KMS-11 (cell line): ENCODE measurements at regions not wholly inside any gene's neighbourhood (a gene's known extent, or its start where the extent isn't known, plus 50 kb on each side); places are given as distances from the start of the nearest gene placed in this dataset.

Experiments used
- H2AFZ ChIP-seq: fragments of 200-600 bp; sonication (generic); 2 replicates; pipeline ENCODE4 v1.6.1; 2016; ENCODE audit warnings: antibody characterized with exemption, mixed run types, low read depth
- H3K27ac ChIP-seq: fragments of 200-600 bp; sonication (generic); 2 replicates; pipeline ENCODE4 v1.6.1; 2016; ENCODE audit warnings: mild to moderate bottlenecking, mixed run types
- H3K27me3 ChIP-seq: fragments of 200-600 bp; sonication (generic); 2 replicates; pipeline ENCODE4 v1.6.1; 2017; ENCODE audit warnings: mild to moderate bottlenecking, low read depth, mixed run types, moderate library complexity; ENCODE audit not compliant: insufficient read depth
- H3K36me3 ChIP-seq: fragments of 200-600 bp; sonication (generic); 2 replicates; pipeline ENCODE4 v1.6.1; 2017; ENCODE audit warnings: mild to moderate bottlenecking, mixed run types; ENCODE audit not compliant: insufficient read depth
- H3K4me1 ChIP-seq: fragments of 200-600 bp; sonication (generic); 2 replicates; pipeline ENCODE4 v1.6.1; 2016; ENCODE audit warnings: mild to moderate bottlenecking, low read depth, mixed run types; ENCODE audit not compliant: poor library complexity, severe bottlenecking
- H3K4me2 ChIP-seq: fragments of 200-600 bp; sonication (generic); 2 replicates; pipeline ENCODE4 v1.7.0; 2016; ENCODE audit warnings: mild to moderate bottlenecking, mixed run types
- H3K4me3 ChIP-seq: fragments of 200-600 bp; sonication (generic); IDR thresholded peaks from 2 replicates; pipeline ENCODE4 v1.6.1; 2017; ENCODE audit warnings: low read depth, low read length, mixed read lengths; ENCODE audit not compliant: insufficient read depth
- H3K79me2 ChIP-seq: fragments of 200-600 bp; sonication (generic); 2 replicates; pipeline ENCODE4 v1.6.1; 2016; ENCODE audit warnings: low read depth, mixed run types; ENCODE audit not compliant: insufficient read depth
- H3K9ac ChIP-seq: fragments of 200-600 bp; sonication (generic); 2 replicates; pipeline ENCODE4 v1.6.1; 2016; ENCODE audit warnings: mild to moderate bottlenecking, mixed run types
- H4K20me1 ChIP-seq: fragments of 200-600 bp; sonication (generic); 2 replicates; pipeline ENCODE4 v1.6.1; 2016; ENCODE audit warnings: mild to moderate bottlenecking, mixed run types; ENCODE audit not compliant: insufficient read depth
- TF ChIP-seq, protein P1 (sequence below): fragments of 200-600 bp; sonication (generic); conservative IDR thresholded peaks from 2 replicates; pipeline ENCODE4 v1.6.1; 2017; ENCODE audit warnings: low read depth, mild to moderate bottlenecking, antibody characterized with exemption, low read length, moderate library complexity, mixed read lengths

DNA sequence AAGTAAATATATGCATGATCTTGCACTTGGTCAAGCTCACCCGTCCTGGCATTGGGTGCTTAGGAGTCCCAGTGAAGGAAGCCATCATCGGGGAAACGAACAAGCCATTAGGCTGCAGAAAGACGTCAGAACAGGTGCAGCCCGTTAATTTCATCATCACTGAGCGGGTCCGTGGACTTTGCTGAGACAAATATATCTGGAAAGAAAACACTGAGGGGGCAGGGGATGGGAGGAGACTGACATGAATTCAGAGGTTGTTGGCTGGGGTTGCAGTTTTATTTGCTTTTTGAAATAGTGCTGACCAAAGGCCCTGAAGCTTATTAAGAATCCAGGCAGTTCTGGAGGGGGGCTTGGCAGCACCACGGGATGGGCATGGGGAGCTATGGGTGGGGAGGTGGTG, 207.2 kb downstream of the ENGASE start:
- H3K4me3 ChIP-seq: no peak overlapping the region
- no peak overlapping the region for H3K4me2 ChIP-seq
- TF ChIP-seq, protein P1, sequence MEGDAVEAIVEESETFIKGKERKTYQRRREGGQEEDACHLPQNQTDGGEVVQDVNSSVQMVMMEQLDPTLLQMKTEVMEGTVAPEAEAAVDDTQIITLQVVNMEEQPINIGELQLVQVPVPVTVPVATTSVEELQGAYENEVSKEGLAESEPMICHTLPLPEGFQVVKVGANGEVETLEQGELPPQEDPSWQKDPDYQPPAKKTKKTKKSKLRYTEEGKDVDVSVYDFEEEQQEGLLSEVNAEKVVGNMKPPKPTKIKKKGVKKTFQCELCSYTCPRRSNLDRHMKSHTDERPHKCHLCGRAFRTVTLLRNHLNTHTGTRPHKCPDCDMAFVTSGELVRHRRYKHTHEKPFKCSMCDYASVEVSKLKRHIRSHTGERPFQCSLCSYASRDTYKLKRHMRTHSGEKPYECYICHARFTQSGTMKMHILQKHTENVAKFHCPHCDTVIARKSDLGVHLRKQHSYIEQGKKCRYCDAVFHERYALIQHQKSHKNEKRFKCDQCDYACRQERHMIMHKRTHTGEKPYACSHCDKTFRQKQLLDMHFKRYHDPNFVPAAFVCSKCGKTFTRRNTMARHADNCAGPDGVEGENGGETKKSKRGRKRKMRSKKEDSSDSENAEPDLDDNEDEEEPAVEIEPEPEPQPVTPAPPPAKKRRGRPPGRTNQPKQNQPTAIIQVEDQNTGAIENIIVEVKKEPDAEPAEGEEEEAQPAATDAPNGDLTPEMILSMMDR: no peak
- H3K27ac ChIP-seq: no peak overlapping the region
- H3K27me3 ChIP-seq: peaks cover 95% of the 10 kb centered on the region
- no peaks in the 10 kb centered on the region for H3K36me3 ChIP-seq
- no peaks in the 10 kb centered on the region for H4K20me1 ChIP-seq
- H3K4me1 ChIP-seq: no peaks in the 10 kb centered on the region
- H3K79me2 ChIP-seq: no peaks in the 10 kb centered on the region
- H3K9ac ChIP-seq: no peak overlapping the region
- H2AFZ ChIP-seq: no peak overlapping the region

DNA sequence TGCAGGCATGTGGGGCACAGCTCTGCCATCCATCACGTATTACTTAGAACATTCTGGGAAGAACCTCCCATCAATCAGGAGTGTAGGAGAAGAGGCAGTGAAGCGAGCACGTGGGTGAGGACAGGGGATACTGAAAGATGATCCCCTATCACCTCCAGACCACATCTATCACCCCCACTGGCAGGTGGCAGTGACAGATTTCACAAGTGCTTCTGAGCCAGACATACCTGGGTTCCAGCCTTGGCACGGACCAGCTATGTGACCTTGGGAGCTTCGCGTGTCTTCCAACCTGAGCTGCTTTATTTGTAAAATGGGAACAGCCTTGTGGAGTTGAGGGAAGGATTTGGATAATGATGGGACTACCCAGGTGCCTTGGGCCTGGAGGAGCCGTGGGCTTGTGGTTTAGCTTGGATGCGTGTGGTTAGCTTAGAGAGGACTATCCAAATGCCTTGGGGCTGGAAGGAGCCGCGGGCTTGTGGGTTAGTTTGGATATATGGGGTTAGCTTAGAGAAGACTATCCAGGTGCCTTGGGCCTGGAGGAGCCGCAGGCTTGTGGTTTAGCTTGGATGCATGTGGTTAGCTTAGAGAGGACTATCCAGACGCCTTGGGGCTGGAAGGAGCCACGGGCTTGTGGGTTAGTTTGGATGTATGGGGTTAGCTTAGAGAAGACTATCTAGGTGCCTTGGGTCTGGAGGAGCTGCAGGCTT, 206.4 kb downstream of the ENGASE start:
- H3K27ac ChIP-seq: no peak overlapping the region
- peaks cover 95% of the 10 kb centered on the region for H3K27me3 ChIP-seq
- no peaks in the 10 kb centered on the region for H4K20me1 ChIP-seq
- no peaks in the 10 kb centered on the region for H3K79me2 ChIP-seq
- H3K9ac ChIP-seq: no peak overlapping the region
- no peaks in the 10 kb centered on the region for H3K36me3 ChIP-seq
- no peak overlapping the region for H2AFZ ChIP-seq
- no peak overlapping the region for H3K4me3 ChIP-seq
- TF ChIP-seq, protein P1: no peak
- no peak overlapping the region for H3K4me2 ChIP-seq
- H3K4me1 ChIP-seq: no peaks in the 10 kb centered on the region

DNA sequence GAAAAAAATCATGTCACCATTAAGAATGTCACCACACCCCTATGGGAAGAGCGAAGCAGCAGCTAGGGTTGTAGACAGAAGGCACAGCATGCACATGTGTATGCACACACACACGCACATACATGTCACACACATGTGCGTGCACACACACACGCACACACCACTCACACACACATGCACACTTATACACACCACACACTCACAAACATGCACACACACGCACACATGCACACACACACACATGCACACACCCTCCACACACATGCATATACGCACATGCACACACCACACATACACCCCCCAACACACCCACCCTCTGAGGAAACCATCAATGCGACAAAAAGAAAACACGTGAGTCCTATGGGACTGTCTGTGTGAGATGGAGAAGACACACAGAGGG, 205.4 kb downstream of the ENGASE start:
- Histone ChIP-seq H3K27me3 (peaks cover 89% of the 10 kb centered on the region), H4K20me1 (no peaks in the 10 kb centered on the region), H3K4me3 (no peak overlapping the region), H3K36me3 (no peaks in the 10 kb centered on the region), H2AFZ (no peak overlapping the region), H3K4me2 (no peak overlapping the region), H3K27ac (no peak overlapping the region), H3K4me1 (no peaks in the 10 kb centered on the region), H3K9ac (no peak overlapping the region), H3K79me2 (no peaks in the 10 kb centered on the region)
- TF ChIP-seq, protein P1: no peak

DNA sequence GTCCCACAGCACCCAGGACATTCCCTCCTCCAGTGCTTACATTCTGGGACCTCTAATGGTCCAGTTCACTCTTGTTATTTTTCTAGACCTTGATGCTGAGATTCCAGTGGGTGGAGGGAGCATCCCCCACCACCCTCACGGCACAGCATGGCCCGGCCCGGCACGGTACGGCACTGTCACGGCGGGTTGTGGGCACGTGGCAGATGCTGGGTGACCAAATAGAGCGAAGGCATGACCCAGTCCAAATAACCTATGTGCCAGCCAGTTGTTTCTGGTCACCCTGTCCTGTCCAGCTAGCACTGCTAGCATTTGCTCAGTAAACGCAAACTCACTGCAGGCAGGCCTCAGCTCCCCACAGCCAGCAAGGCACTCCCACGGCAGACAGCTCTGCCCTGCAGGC, 204.7 kb downstream of the ENGASE start:
- Histone ChIP-seq H3K27me3 (peaks cover 85% of the 10 kb centered on the region), H3K36me3 (no peaks in the 10 kb centered on the region), H4K20me1 (no peaks in the 10 kb centered on the region), H3K4me3 (no peak overlapping the region), H3K9ac (no peak overlapping the region), H3K79me2 (no peaks in the 10 kb centered on the region), H3K4me2 (no peak overlapping the region), H2AFZ (no peak overlapping the region), H3K4me1 (no peaks in the 10 kb centered on the region), H3K27ac (no peak overlapping the region)
- TF ChIP-seq, protein P1: no peak
